ENCODE measurements at regions not wholly inside any gene's neighbourhood (a gene's known extent, or its start where the extent isn't known, plus 50 kb on each side); places are given as distances from the start of the nearest gene placed in this dataset.

GRCh38 chr14:97840159-97840558 lies 1043.0 kb downstream of the VRK1 start:
- DNase-seq: no peak

DNA sequence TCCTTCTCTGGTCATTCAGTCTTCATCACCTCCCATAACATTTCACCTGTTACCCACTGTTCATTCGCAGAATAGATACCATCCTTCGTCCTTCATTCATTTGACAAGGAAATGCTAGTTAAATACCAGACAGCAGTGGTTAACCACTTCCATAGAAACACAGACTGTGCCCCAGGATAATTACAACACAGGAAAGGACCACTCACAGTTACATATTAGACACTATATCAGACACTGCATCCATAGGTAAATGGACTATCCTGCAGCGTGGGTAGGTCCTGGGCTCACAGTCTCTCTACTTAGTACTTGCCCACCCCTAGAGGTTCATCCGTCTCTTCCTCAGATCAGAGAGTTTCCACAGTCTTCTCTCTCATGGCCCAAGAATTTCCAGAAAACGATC lies 1044.6 kb downstream of the VRK1 start:
- no peak for DNase-seq

DNA sequence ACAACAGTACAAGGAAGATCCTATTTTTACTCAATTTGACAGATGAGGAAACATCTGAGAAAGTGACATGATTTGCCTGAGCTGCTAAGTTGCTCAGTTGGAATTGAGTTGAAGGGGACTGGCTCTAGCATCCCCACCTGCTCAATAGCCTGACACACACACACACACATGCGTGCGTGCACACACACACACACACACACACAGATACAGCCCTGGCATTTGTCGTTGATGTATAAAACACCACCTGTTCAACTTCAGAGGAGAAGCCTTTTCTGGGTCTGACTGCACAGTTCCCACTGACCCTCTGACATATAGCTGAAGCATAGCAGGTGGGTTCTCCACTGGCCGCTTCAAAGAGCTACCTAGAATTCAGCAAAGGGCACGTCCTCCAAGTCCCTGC lies 1045.9 kb downstream of the VRK1 start:
- DNase-seq: no peak

GRCh38 chr14:97844042-97844441 lies 1046.9 kb downstream of the VRK1 start:
- DNase-seq: no peak

DNA sequence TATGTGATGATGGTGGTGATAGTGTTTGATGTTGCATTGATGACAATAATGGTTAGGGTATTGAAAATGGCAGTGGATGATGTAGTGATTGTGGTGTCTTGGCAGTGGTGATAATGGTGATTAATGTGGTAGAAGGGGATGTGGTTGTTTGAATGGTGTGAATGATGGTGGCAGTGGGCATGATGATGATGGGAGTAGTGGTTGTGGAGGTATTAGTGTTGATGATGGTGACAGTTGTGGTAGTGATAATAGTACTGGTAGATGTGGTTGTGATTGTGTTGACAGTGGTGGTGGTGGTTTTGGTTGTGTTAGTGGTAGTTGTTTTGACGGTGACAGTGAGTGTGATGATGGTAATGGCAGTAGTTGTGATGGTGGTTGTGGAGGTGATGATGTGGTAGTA lies 1049.0 kb downstream of the VRK1 start:
- no peak for DNase-seq

DNA sequence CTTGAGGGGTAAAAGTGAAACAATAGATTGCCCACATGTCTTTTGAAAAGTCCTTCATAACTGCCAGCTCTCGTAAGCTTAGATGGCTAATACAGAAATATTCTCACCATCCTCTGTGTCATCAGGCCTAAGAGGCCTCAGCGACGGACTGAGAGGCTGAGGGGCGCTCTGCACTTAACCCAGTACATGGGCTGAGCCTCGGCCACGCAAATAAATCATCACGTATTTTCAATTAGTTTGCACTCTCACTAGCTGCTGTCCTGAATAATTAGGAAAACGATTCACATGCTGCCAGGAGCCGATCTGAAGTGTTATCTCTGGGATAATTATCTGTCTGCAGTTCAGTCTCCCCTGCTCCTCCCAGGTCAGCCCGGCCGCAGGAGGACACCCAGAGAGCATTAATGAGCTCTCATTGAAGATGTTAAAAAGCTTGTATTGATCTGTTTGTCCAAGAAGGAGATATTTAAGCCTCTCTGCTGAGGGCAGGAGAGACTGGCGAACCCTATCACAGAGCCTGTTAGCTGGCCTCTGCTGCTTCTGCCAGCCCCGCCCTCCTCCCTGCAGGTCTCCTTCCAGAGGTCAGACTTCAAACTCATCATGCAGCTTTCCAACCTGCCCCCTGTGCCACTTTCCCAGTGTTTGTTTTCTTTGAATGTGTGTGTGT lies 1051.3 kb downstream of the VRK1 start:
- DNase-seq: no peak

DNA sequence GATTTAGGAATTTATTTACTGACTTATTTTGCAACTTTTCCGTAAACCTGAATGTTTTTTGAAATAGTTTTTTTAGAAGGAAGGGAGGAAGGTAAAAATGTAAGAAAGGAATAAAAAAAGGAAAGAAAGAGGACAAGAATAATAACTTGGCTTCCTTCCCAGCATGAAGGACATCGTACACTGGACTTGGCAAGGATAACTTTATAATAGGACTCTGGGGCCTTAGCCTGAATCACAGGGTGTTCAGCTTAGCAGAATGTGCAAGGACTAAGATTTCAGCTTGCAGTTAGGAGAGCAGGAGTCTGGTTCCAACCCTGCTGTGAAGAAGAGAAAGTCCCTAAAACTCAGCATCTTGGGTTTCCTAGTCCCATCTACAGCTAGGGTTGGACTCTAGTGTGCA lies 1053.3 kb downstream of the VRK1 start:
- DNase-seq: no peak

DNA sequence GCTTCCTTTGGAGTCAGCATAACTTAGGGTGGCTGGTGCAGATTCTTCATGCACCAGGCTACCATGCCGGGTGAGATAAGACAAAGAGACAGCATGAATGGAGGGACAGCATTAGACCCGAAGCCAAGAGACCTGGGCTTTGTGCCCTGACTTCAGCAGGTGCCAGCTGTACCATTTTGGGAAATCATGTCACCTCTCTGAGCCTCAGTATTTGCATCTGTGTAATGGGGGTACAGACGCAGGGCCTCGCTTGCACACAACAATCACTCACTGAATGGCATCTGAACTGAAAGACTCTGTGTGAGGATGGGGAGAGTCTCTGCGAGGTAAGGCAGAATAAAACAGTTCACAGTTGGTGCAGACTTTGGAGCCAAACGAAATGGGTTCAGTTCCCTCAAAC lies 1053.7 kb downstream of the VRK1 start:
- DNase-seq: no peak

GRCh38 chr14:97851428-97851995 lies 1054.3 kb downstream of the VRK1 start:
- DNase-seq: no peak

GRCh38 chr14:97854918-97855317 lies 1057.7 kb downstream of the VRK1 start:
- DNase-seq: no peak

DNA sequence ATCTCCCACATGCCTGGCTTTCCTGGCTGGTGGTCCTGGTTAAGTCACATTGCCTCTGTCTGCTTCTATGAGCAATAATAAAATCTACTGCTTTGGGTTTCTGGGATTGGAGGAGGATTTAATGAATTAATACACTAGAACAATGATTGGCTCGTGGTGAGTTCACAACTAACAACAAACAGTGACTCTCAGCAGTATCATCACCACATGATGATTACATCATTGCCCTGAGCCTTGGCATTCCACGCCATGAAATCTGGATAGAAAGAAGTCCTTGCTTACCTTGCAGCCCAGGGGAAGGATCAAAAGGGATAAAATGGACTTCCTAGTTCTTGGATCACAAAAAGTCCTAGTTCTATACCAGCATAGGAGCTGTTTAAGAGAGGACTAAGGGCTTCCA lies 1069.0 kb downstream of the VRK1 start:
- DNase-seq: no peak

DNA sequence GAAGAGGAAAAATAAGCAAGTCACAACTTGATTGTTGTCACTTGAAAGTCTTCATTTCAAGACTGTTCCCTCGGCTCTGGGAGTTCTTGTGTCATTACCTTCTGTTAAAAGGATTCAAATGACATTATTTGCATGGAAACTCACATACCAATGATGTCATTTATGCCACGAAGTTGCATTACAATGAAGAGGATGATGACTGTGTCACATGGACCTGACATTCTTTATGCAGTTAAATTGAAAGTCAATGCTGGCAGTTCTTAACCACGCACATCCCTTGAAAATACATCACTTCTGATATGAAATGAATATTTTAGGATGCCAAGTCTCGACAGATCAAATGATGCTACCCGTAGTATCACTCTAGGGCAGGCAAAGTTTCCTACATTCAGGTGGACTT lies 1069.5 kb downstream of the VRK1 start:
- DNase-seq: no peak

DNA sequence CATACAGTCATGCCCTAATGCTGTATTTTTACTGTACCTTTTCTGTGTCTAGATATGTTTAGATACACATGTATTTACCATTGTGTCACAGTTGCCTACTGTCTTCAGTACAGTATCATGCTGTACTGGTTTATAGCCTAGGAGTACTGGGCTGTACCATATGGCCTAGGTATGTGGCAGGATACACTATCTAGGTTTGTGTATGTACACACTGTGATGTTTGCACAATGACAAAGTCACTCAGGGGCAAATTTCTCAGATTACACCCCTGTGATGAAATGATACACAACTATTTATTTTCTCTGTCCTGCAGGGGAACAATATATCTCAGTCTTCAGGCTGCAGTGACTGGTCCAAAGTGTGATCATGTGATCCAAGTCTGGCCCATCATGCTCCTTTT lies 1076.1 kb downstream of the VRK1 start:
- DNase-seq: no peak

- no peak for DNase-seq
Observed at GRCh38 chr14:97874394-97874793, 1077.2 kb downstream of the VRK1 start.

- no peak for DNase-seq
Observed at GRCh38 chr14:97878206-97878605, 1081.0 kb downstream of the VRK1 start.

- DNase-seq: no peak
Observed at GRCh38 chr14:97878727-97879126, 1081.5 kb downstream of the VRK1 start.

GRCh38 chr14:97887690-97888089 lies 1090.5 kb downstream of the VRK1 start:
- DNase-seq: no peak

GRCh38 chr14:97888331-97888730 lies 1091.1 kb downstream of the VRK1 start:
- DNase-seq: no peak

GRCh38 chr14:97891515-97891914 lies 1094.3 kb downstream of the VRK1 start:
- DNase-seq: no peak

DNA sequence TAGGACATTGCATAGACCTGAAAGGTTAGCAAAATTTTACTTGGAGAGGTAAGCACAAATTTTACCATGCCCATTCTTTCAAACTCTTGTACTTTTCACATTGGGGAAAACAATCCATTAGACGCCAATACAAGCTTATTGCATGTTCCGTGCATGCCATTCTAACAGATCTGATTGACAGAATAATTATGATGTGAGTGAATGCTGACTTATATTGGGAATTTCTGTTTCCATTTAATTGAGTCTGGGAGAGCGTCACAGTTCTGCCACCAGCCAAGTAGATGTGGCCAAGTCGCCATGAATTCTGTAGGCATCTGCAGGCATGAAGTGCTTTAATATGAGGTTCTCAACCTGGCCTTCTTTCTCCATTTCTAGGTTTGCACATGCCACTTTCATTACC lies 1097.4 kb downstream of the VRK1 start:
- DNase-seq: no peak

GRCh38 chr14:97900196-97900854 lies 1103.1 kb downstream of the VRK1 start:
- DNase-seq: no peak

GRCh38 chr14:97902630-97903029 lies 1105.4 kb downstream of the VRK1 start:
- no peak for DNase-seq

- no peak for DNase-seq
Observed at GRCh38 chr14:97903821-97904220, 1106.6 kb downstream of the VRK1 start.

DNA sequence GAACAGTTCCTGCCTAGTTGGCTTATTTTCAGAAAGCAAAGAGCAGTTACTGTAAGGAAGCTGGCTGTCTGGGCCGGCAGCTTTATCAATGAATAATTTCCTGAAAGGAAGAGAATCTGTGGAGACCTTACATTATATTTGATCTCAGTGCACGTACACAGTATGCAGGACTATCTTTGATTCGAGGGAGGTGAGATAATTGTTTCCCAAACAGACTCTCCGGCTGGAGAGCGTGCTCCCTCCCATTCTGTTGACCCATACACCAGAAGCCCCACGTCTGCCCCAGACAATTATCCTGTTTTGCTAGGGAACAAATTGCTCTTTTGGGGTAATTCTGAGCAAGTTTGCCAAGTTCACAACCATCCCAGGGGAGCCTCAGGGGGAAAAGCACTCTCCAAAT lies 1115.0 kb downstream of the VRK1 start:
- DNase-seq: no peak

- no peak for DNase-seq
Observed at GRCh38 chr14:97916100-97916499, 1118.9 kb downstream of the VRK1 start.

All from inflammatory macrophage treated with lipopolysaccharide for 1 hour (primary cell).